GM12865 (cell line): ENCODE measurements at regions not wholly inside any gene's neighbourhood (a gene's known extent, or its start where the extent isn't known, plus 50 kb on each side); places are given as distances from the start of the nearest gene placed in this dataset.
A peak's percentile ranks its signal among the peaks of the same experiment; 100 is the strongest.
"Not testable (repeated sequence)": the region's sequence is repeated elsewhere in the genome, so short reads cannot be mapped to it uniquely, and the experiment has no call there.

Source experiments
- DNase-seq: peaks from one replicate; pipeline ENCODE4 v3.0.0; 2010; ENCODE audit warnings: low read depth
- H3K4me3 ChIP-seq: 2 replicates; pipeline ENCODE4 v1.5.1; 2011; ENCODE audit warnings: mild to moderate bottlenecking, low read depth, low read length, control low read depth
- TF ChIP-seq, protein P1 (sequence below): IDR thresholded peaks from 2 replicates; pipeline ENCODE4 v1.5.1; 2011; ENCODE audit warnings: low read length, control low read depth, low read depth, inconsistent platforms; ENCODE audit not compliant: insufficient read depth; ENCODE audit errors: missing control alignments

DNA sequence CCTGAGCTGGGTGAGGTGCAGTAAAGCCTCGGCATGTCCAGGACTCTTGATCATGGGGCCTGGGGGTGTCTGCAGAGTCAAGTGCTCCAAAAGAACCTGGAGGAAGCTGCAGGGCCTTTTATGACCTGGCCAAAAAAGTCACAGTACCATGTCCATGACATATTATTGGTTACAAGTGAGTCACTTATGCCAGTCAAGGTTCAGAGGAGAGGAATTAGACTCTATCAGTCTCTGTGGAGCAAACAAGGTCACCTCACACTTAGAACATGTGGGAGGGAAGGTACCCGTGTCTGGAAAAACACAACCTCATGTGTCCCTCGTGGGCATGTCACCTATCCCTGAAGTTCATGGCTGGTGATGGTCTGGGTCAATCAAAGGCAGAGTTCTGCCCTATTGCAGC, 465.7 kb downstream of the FBXO15 start:
- no peak for DNase-seq
- TF ChIP-seq, protein P1, sequence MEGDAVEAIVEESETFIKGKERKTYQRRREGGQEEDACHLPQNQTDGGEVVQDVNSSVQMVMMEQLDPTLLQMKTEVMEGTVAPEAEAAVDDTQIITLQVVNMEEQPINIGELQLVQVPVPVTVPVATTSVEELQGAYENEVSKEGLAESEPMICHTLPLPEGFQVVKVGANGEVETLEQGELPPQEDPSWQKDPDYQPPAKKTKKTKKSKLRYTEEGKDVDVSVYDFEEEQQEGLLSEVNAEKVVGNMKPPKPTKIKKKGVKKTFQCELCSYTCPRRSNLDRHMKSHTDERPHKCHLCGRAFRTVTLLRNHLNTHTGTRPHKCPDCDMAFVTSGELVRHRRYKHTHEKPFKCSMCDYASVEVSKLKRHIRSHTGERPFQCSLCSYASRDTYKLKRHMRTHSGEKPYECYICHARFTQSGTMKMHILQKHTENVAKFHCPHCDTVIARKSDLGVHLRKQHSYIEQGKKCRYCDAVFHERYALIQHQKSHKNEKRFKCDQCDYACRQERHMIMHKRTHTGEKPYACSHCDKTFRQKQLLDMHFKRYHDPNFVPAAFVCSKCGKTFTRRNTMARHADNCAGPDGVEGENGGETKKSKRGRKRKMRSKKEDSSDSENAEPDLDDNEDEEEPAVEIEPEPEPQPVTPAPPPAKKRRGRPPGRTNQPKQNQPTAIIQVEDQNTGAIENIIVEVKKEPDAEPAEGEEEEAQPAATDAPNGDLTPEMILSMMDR: no peak
- no peak overlapping the region for H3K4me3 ChIP-seq

- TF ChIP-seq, protein P1: no peak
- no peak for DNase-seq
- H3K4me3 ChIP-seq: no peak overlapping the region
Measured at GRCh38 chr18:73681398-73681797, 466.2 kb downstream of the FBXO15 start.

GRCh38 chr18:73679941-73680712, 467.5 kb downstream of the FBXO15 start:
- no peak overlapping the region for H3K4me3 ChIP-seq
- TF ChIP-seq, protein P1: no peak
- DNase-seq: no peak

DNA sequence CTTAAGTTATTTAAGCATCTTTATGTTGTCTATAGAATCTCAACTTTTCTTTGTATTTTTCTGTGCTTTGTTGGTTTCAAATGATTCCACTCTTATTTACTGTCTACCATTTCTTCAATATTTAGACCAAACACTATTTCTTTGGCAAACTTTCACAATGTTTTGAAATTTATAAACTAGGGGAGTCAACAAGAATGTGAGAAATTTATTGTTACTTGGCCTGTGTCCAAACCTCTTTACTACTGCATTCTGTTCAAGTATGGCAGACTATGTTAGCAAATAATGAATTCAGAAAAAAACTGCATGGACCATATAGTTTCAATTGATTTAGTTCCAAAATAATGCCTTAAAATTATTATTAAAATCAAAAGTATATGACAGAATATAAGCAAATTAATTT, 470.2 kb downstream of the FBXO15 start:
- TF ChIP-seq, protein P1: no peak
- no peak overlapping the region for H3K4me3 ChIP-seq
- DNase-seq: no peak

DNA sequence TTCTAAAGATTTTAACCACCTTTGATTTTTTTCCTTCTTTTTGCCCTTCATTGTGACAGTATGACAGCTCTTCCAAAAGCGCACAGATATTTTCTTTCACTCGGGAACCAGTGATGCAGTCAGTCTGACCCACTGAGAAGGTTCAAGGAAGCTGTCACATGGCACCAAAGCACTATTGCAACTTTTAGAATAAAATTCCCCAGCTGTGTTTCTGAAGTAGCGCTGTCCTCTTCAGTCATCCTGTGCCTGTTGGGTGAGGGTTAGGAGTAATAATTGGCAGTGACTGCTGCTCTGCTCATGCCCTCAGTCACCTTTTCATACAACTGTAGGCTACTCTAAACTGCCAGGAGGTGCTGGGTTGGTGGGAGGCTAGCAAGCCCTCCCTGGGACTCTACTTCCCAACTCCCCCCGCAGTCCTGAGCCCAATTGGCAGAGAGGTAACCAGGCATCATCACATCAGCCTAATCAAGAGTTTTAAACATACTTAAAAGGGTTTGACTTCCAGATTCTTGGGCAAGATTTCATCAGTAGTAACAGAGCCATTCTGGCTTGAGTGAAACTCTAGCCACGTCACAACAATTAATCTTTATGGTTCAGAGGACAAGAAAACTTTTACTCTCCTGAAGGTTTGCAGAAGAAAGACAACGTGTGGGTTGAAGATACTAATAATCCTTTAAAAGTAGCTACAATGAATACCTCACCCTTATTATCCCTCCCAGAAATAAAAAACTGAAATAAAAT, 473.3 kb downstream of the FBXO15 start:
- no peak for DNase-seq
- H3K4me3 ChIP-seq: no peak overlapping the region
- TF ChIP-seq, protein P1: no peak

- DNase-seq: not testable (repeated sequence)
Measured at GRCh38 chr18:73671480-73671879, 476.2 kb downstream of the FBXO15 start.

DNA sequence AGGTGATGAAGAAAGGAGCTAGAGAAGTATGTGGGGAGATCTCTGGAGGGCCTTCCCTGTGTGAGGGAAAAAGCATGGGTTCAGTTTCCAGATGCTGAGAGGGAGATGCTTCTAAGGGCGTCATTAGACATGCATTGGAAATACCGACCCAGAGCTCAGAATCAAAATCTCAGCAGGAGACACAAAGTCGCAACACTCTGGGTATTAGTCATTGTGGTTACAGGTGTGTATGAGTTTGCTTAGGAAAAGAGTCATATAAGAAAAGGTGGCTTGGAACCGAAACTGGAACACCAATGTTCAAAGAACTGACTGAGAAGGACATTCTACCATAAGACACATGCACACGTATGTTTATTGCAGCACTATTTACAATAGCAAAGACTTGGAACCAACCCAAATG, 477.1 kb downstream of the FBXO15 start:
- H3K4me3 ChIP-seq: no peak overlapping the region
- peak; percentile 34 for DNase-seq
- TF ChIP-seq, protein P1: no peak

More at GRCh38 chr18:73671480-73671879, 476.2 kb downstream of the FBXO15 start:
- H3K4me3 ChIP-seq: not testable (repeated sequence)
